PFSK-1 (cell line): ENCODE measurements at regions not wholly inside any gene's neighbourhood (a gene's known extent, or its start where the extent isn't known, plus 50 kb on each side); places are given as distances from the start of the nearest gene placed in this dataset.

ENCODE experiments used
- POLR2AphosphoS5 ChIP-seq: IDR thresholded peaks from 2 replicates; pipeline ENCODE4 v1.6.1; 2012; ENCODE audit warnings: low read depth, mild to moderate bottlenecking, control low read depth, low read length, moderate library complexity
- SIN3A ChIP-seq: IDR thresholded peaks from 2 replicates; pipeline ENCODE4 v1.6.1; 2012; ENCODE audit warnings: mild to moderate bottlenecking, low read length, moderate library complexity, borderline replicate concordance; ENCODE audit not compliant: insufficient read depth
- TAF1 ChIP-seq: IDR thresholded peaks from 2 replicates; pipeline ENCODE4 v1.6.1; 2012; ENCODE audit warnings: low read length, control low read depth, borderline replicate concordance; ENCODE audit not compliant: insufficient read depth

- no peak for TF ChIP-seq TAF1
- TF ChIP-seq POLR2AphosphoS5: no peak
- no peak for TF ChIP-seq SIN3A
Observed at GRCh38 chr22:48605125-48605524, 1222.5 kb downstream of the BRD1 start.
